SU-DHL-6 (cell line): ENCODE measurements at regions not wholly inside any gene's neighbourhood (a gene's known extent, or its start where the extent isn't known, plus 50 kb on each side); places are given as distances from the start of the nearest gene placed in this dataset.

Experiments
- CTCF ChIP-seq: fragments of 200-600 bp; sonication (generic); IDR thresholded peaks from one replicate; pipeline ENCODE4 v1.5.1; 2017; ENCODE audit warnings: antibody characterized with exemption, mild to moderate bottlenecking, low read length, moderate library complexity; ENCODE audit not compliant: insufficient read depth, poor library complexity, severe bottlenecking
- EZH2phosphoT487 ChIP-seq: fragments of 200-600 bp; sonication (generic), shearing (Covaris generic); conservative IDR thresholded peaks from 2 replicates; pipeline ENCODE4 v1.6.1; 2018; ENCODE audit warnings: mild to moderate bottlenecking, antibody characterized with exemption, low read length, moderate library complexity, mixed read lengths

GRCh38 chr2:136404925-136405324 is 287.0 kb upstream of the CXCR4 start:
- no peak for TF ChIP-seq CTCF
- TF ChIP-seq EZH2phosphoT487 = no peak
